ENCODE measurements at regions not wholly inside any gene's neighbourhood (a gene's known extent, or its start where the extent isn't known, plus 50 kb on each side); places are given as distances from the start of the nearest gene placed in this dataset.

DNA sequence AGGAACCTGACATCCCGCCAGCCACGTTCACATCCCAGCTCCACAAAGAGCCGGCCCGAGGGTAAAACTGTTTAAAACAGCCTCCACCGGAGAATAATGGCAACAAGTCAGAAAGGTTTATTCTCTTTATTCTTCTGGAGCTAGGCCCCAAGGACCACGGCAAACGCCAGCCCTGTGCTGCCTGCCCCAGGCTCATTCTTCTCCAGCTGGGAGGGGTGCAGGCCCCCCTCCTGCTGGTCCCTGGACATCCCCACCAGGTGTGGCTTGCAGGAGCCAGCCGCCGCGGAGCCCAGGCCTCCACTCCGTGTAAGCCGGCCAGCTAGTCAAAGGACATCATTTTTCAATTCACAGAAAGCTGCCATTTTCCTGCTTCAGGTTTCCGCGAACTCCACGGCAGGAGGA is 65.8 kb upstream of the SALL3 start:
- TF ChIP-seq, protein P1, sequence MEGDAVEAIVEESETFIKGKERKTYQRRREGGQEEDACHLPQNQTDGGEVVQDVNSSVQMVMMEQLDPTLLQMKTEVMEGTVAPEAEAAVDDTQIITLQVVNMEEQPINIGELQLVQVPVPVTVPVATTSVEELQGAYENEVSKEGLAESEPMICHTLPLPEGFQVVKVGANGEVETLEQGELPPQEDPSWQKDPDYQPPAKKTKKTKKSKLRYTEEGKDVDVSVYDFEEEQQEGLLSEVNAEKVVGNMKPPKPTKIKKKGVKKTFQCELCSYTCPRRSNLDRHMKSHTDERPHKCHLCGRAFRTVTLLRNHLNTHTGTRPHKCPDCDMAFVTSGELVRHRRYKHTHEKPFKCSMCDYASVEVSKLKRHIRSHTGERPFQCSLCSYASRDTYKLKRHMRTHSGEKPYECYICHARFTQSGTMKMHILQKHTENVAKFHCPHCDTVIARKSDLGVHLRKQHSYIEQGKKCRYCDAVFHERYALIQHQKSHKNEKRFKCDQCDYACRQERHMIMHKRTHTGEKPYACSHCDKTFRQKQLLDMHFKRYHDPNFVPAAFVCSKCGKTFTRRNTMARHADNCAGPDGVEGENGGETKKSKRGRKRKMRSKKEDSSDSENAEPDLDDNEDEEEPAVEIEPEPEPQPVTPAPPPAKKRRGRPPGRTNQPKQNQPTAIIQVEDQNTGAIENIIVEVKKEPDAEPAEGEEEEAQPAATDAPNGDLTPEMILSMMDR (IDR thresholded peaks at IDR 0.05): no peak
- TF ChIP-seq POLR2A (IDR thresholded peaks at IDR 0.05): no peak

Data from heart left ventricle (tissue), 13 donors.